Stomach (tissue), 4 donors: ENCODE measurements at regions not wholly inside any gene's neighbourhood (a gene's known extent, or its start where the extent isn't known, plus 50 kb on each side); places are given as distances from the start of the nearest gene placed in this dataset.

Source experiments
- CTCF ChIP-seq, 7 experiments: fragments of 450-650 bp in 4 of 7; fragments of 200-600 bp in 3 of 7; sonication (generic) in 3 of 7; IDR thresholded peaks; one replicate each; pipeline ENCODE4 v1.5.1; 2016 to 2019; ENCODE audit warnings: antibody characterized with exemption in 7 of 7, control low read depth in 2 of 7, mild to moderate bottlenecking in 1 of 7
- EP300 ChIP-seq: sonication (generic); formaldehyde crosslinking; IDR thresholded peaks from one replicate; pipeline ENCODE4 v1.6.1; 2017; ENCODE audit warnings: antibody characterized with exemption
- POLR2AphosphoS5 ChIP-seq, 3 donors: sonication (generic); formaldehyde crosslinking; IDR thresholded peaks; one replicate each; pipeline ENCODE4 v1.6.1; 2016; ENCODE audit warnings: antibody characterized with exemption in 3 of 3

DNA sequence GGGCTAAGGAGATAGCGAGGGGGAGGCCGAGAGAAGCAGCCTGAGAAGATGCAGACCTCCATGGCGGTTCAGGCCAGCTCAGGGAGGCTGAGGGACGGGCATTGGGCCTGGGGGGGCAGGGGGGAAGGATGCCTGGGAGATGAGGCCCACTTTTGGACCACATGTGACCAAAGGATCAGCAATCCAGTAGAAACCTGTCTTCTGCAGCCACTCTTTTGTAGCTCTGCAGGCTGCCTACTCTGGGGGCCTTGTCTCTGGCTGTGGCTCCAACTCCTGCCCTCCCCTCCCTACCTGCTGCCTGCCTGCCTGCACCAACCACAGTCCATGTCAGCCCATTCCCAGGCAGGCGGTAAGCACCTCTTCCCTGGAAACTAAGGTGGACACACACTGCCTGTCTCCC is 106.8 kb upstream of the MLN start:
- TF ChIP-seq CTCF (IDR thresholded peaks at IDR 0.05) (no peak), POLR2AphosphoS5 (IDR thresholded peaks at IDR 0.05) (no peak), EP300 (no peak)
